ENCODE measurements at regions not wholly inside any gene's neighbourhood (a gene's known extent, or its start where the extent isn't known, plus 50 kb on each side); places are given as distances from the start of the nearest gene placed in this dataset.

- H3K4me2 ChIP-seq (ENCODE audit: extremely low read depth, insufficient read depth, low read length): no peak overlapping the region
- H3K27me3 ChIP-seq (ENCODE audit: control insufficient read depth, insufficient read depth, low read length): no peaks in the 10 kb centered on the region
- TF ChIP-seq CTCF (conservative IDR thresholded peaks at IDR 0.05 in 1 of 2, IDR thresholded peaks at IDR 0.05 in 1 of 2; ENCODE audit: low read depth in 1 of 2, low read length in 2 of 2) (no peak), EZH2 (IDR thresholded peaks at IDR 0.05; ENCODE audit: low read length, missing control alignments) (no peak)
- H3K9me3 ChIP-seq (ENCODE audit: control insufficient read depth, insufficient read depth, low read depth, low read length): no peaks in the 10 kb centered on the region
- H2AFZ ChIP-seq (ENCODE audit: low read length): no peak overlapping the region
- H3K9ac ChIP-seq (ENCODE audit: insufficient read depth, low read length): no peak overlapping the region
- DNase-seq (ENCODE audit: low read depth in 2 of 2): no peak
- H3K36me3 ChIP-seq (ENCODE audit: control insufficient read depth, insufficient read depth, low read length): no peaks in the 10 kb centered on the region
- no peak overlapping the region for H3K27ac ChIP-seq (ENCODE audit: insufficient read depth, low read length)
- no peaks in the 10 kb centered on the region for H4K20me1 ChIP-seq (ENCODE audit: control insufficient read depth, extremely low read depth, insufficient read depth, low read length)
- H3K4me3 ChIP-seq (replicated peaks in 1 of 4; ENCODE audit: control extremely low read depth in 1 of 4, insufficient read depth in 1 of 4, low read depth in 3 of 4, low read length in 4 of 4): no peak overlapping the region
- H3K79me2 ChIP-seq (ENCODE audit: control insufficient read depth, insufficient read depth, low read length): no peaks in the 10 kb centered on the region
- no peaks in the 10 kb centered on the region for H3K4me1 ChIP-seq (ENCODE audit: control insufficient read depth, extremely low read depth, insufficient read depth, low read length)
Measured at GRCh38 chr10:21077681-21078080, 180.6 kb upstream of the NEBL start.

GRCh38 chr10:21076381-21076780, 179.3 kb upstream of the NEBL start:
- DNase-seq (ENCODE audit: low read depth in 2 of 2): no peak
- Histone ChIP-seq H2AFZ (ENCODE audit: low read length) (no peak overlapping the region), H3K27ac (ENCODE audit: insufficient read depth, low read length) (no peak overlapping the region), H3K36me3 (ENCODE audit: control insufficient read depth, insufficient read depth, low read length) (no peaks in the 10 kb centered on the region), H4K20me1 (ENCODE audit: control insufficient read depth, extremely low read depth, insufficient read depth, low read length) (no peaks in the 10 kb centered on the region), H3K4me2 (ENCODE audit: extremely low read depth, insufficient read depth, low read length) (no peak overlapping the region), H3K4me3 (replicated peaks in 1 of 4; ENCODE audit: control extremely low read depth in 1 of 4, insufficient read depth in 1 of 4, low read depth in 3 of 4, low read length in 4 of 4) (no peak overlapping the region), H3K27me3 (ENCODE audit: control insufficient read depth, insufficient read depth, low read length) (no peaks in the 10 kb centered on the region), H3K9me3 (ENCODE audit: control insufficient read depth, insufficient read depth, low read depth, low read length) (no peaks in the 10 kb centered on the region), H3K79me2 (ENCODE audit: control insufficient read depth, insufficient read depth, low read length) (no peaks in the 10 kb centered on the region), H3K4me1 (ENCODE audit: control insufficient read depth, extremely low read depth, insufficient read depth, low read length) (no peaks in the 10 kb centered on the region), H3K9ac (ENCODE audit: insufficient read depth, low read length) (no peak overlapping the region)
- TF ChIP-seq EZH2 (IDR thresholded peaks at IDR 0.05; ENCODE audit: low read length, missing control alignments) (no peak), CTCF (conservative IDR thresholded peaks at IDR 0.05 in 1 of 2, IDR thresholded peaks at IDR 0.05 in 1 of 2; ENCODE audit: low read depth in 1 of 2, low read length in 2 of 2) (no peak)

GRCh38 chr10:21075880-21076279, 178.8 kb upstream of the NEBL start:
- TF ChIP-seq CTCF (conservative IDR thresholded peaks at IDR 0.05 in 1 of 2, IDR thresholded peaks at IDR 0.05 in 1 of 2; ENCODE audit: low read depth in 1 of 2, low read length in 2 of 2): no peak
- TF ChIP-seq EZH2 (IDR thresholded peaks at IDR 0.05; ENCODE audit: low read length, missing control alignments): no peak
- Histone ChIP-seq H3K79me2 (ENCODE audit: control insufficient read depth, insufficient read depth, low read length) (no peaks in the 10 kb centered on the region), H4K20me1 (ENCODE audit: control insufficient read depth, extremely low read depth, insufficient read depth, low read length) (no peaks in the 10 kb centered on the region), H3K36me3 (ENCODE audit: control insufficient read depth, insufficient read depth, low read length) (no peaks in the 10 kb centered on the region), H3K27me3 (ENCODE audit: control insufficient read depth, insufficient read depth, low read length) (no peaks in the 10 kb centered on the region), H3K4me1 (ENCODE audit: control insufficient read depth, extremely low read depth, insufficient read depth, low read length) (no peaks in the 10 kb centered on the region), H3K9ac (ENCODE audit: insufficient read depth, low read length) (no peak overlapping the region), H3K4me3 (replicated peaks in 1 of 4; ENCODE audit: control extremely low read depth in 1 of 4, insufficient read depth in 1 of 4, low read depth in 3 of 4, low read length in 4 of 4) (no peak overlapping the region), H3K9me3 (ENCODE audit: control insufficient read depth, insufficient read depth, low read depth, low read length) (no peaks in the 10 kb centered on the region), H2AFZ (ENCODE audit: low read length) (no peak overlapping the region), H3K27ac (ENCODE audit: insufficient read depth, low read length) (no peak overlapping the region), H3K4me2 (ENCODE audit: extremely low read depth, insufficient read depth, low read length) (no peak overlapping the region)
- DNase-seq (ENCODE audit: low read depth in 2 of 2): no peak
